WTC11 (cell line): ENCODE measurements at regions not wholly inside any gene's neighbourhood (a gene's known extent, or its start where the extent isn't known, plus 50 kb on each side); places are given as distances from the start of the nearest gene placed in this dataset.

Experiments used
- ATAC-seq: fragments of 200-7000 bp; cut with Tn5 transposase; 2 replicates; pipeline ENCODE4 v1.10.0; 2021; ENCODE audit warnings: mild to moderate bottlenecking, moderate library complexity
- CTCF ChIA-PET: fragments of 300-600 bp; sonication (Branson Sonifier 250); formaldehyde crosslinking; loops from one replicate; lab custom pipeline; 2021; ENCODE audit warnings: antibody characterized with exemption; lab: Charles Lee
- POLR2A ChIA-PET: fragments of 350-600 bp; sonication (Branson Sonifier 250); formaldehyde crosslinking; loops from one replicate; lab custom pipeline; 2021; ENCODE audit warnings: antibody characterized with exemption; lab: Charles Lee
- DNase-seq: peaks from one replicate; pipeline ENCODE4 v3.0.0; 2021; ENCODE audit warnings: low spot score
- H3K27ac Mint-ChIP-seq: 2 replicates; pipeline ENCODE4 v1.8.0; 2021; ENCODE audit warnings: mixed read lengths
- H3K27me3 Mint-ChIP-seq: 2 replicates; pipeline ENCODE4 v1.8.0; 2021; ENCODE audit warnings: low read depth, mild to moderate bottlenecking, moderate library complexity, mixed read lengths
- H3K36me3 Mint-ChIP-seq: 2 replicates; pipeline ENCODE4 v1.8.0; 2021; ENCODE audit warnings: mixed read lengths
- H3K4me1 Mint-ChIP-seq: 2 replicates; pipeline ENCODE4 v1.8.0; 2022; ENCODE audit warnings: mixed read lengths
- H3K4me3 Mint-ChIP-seq: 2 replicates; pipeline ENCODE4 v1.8.0; 2021; ENCODE audit warnings: mild to moderate bottlenecking, moderate library complexity, mixed read lengths
- H3K9me3 Mint-ChIP-seq: 2 replicates; pipeline ENCODE4 v1.8.0; 2021; ENCODE audit warnings: mixed read lengths
- ARID4B ChIP-seq: sonication (generic); formaldehyde crosslinking; IDR thresholded peaks from 2 replicates; pipeline ENCODE4 v1.8.0; 2023; ENCODE audit warnings: missing genetic modification reagents, mild to moderate bottlenecking, borderline replicate concordance
- ATF1 ChIP-seq: sonication (generic); formaldehyde crosslinking; IDR thresholded peaks from 2 replicates; pipeline ENCODE4 v1.8.1; 2023; ENCODE audit warnings: mild to moderate bottlenecking, moderate library complexity, missing genetic modification reagents
- GABPB1 ChIP-seq: sonication (generic); formaldehyde crosslinking; IDR thresholded peaks from 2 replicates; pipeline ENCODE4 v1.8.1; 2023; ENCODE audit warnings: mild to moderate bottlenecking, missing genetic modification reagents
- IRF1 ChIP-seq: sonication (generic); formaldehyde crosslinking; IDR thresholded peaks from 2 replicates; pipeline ENCODE4 v1.8.0; 2023; ENCODE audit warnings: missing genetic modification reagents
- JUN ChIP-seq: sonication (generic); formaldehyde crosslinking; IDR thresholded peaks from 2 replicates; pipeline ENCODE4 v1.8.0; 2023; ENCODE audit warnings: mild to moderate bottlenecking, missing genetic modification reagents
- MLX ChIP-seq: sonication (generic); formaldehyde crosslinking; IDR thresholded peaks from 2 replicates; pipeline ENCODE4 v1.8.1; 2023; ENCODE audit warnings: mild to moderate bottlenecking, missing genetic modification reagents, moderate library complexity
- OVOL2 ChIP-seq: fragments of 250-450 bp; sonication (Bioruptor Pico); IDR thresholded peaks from 2 replicates; pipeline ENCODE4 v1.9.0; 2021; ENCODE audit warnings: mild to moderate bottlenecking, borderline replicate concordance
- ZBTB21 ChIP-seq: sonication (generic); formaldehyde crosslinking; IDR thresholded peaks from 2 replicates; pipeline ENCODE4 v1.8.1; 2023; ENCODE audit warnings: mild to moderate bottlenecking, missing genetic modification reagents, borderline replicate concordance
- ZNF219 ChIP-seq: sonication (generic); formaldehyde crosslinking; IDR thresholded peaks from 2 replicates; pipeline ENCODE4 v1.8.0; 2023; ENCODE audit warnings: missing genetic modification reagents, mild to moderate bottlenecking, borderline replicate concordance
- ZNF263 ChIP-seq: sonication (generic); formaldehyde crosslinking; IDR thresholded peaks from 2 replicates; pipeline ENCODE4 v1.8.1; 2022; ENCODE audit warnings: low read depth, mild to moderate bottlenecking, moderate library complexity, missing genetic modification reagents
- ZNF423 ChIP-seq: fragments of 250-450 bp; sonication (Bioruptor Pico); IDR thresholded peaks from 2 replicates; pipeline ENCODE4 v2.1.2; 2022; ENCODE audit warnings: mild to moderate bottlenecking, moderate library complexity
- TF ChIP-seq, protein P1 (sequence below): sonication (generic); formaldehyde crosslinking; IDR thresholded peaks from 2 replicates; pipeline ENCODE4 v1.8.0; 2022; ENCODE audit warnings: missing genetic modification reagents
- TF ChIP-seq, protein P2 (sequence below): sonication (generic); formaldehyde crosslinking; IDR thresholded peaks from 2 replicates; pipeline ENCODE4 v1.8.0; 2023; ENCODE audit warnings: mild to moderate bottlenecking, missing genetic modification reagents

- ChIA-PET POLR2A (no interaction called here), CTCF (no interaction called here)
- Mint-ChIP-seq H3K9me3 (peaks cover 4% of the 10 kb centered on the region; the same call in 1 of the 2 replicates), H3K4me3 (no peak overlapping the region), H3K27me3 (no peaks in the 10 kb centered on the region), H3K36me3 (no peaks in the 10 kb centered on the region; the same call in 1 of the 2 replicates), H3K27ac (no peak overlapping the region), H3K4me1 (peaks cover 56% of the 10 kb centered on the region)
- TF ChIP-seq IRF1 (CRISPR knock-in tag) (no peak), ZNF219 (no peak), ARID4B (CRISPR knock-in tag) (no peak), JUN (CRISPR knock-in tag) (no peak), ZNF423 (no peak), OVOL2 (CRISPR knock-in tag) (no peak)
- TF ChIP-seq, protein P1, sequence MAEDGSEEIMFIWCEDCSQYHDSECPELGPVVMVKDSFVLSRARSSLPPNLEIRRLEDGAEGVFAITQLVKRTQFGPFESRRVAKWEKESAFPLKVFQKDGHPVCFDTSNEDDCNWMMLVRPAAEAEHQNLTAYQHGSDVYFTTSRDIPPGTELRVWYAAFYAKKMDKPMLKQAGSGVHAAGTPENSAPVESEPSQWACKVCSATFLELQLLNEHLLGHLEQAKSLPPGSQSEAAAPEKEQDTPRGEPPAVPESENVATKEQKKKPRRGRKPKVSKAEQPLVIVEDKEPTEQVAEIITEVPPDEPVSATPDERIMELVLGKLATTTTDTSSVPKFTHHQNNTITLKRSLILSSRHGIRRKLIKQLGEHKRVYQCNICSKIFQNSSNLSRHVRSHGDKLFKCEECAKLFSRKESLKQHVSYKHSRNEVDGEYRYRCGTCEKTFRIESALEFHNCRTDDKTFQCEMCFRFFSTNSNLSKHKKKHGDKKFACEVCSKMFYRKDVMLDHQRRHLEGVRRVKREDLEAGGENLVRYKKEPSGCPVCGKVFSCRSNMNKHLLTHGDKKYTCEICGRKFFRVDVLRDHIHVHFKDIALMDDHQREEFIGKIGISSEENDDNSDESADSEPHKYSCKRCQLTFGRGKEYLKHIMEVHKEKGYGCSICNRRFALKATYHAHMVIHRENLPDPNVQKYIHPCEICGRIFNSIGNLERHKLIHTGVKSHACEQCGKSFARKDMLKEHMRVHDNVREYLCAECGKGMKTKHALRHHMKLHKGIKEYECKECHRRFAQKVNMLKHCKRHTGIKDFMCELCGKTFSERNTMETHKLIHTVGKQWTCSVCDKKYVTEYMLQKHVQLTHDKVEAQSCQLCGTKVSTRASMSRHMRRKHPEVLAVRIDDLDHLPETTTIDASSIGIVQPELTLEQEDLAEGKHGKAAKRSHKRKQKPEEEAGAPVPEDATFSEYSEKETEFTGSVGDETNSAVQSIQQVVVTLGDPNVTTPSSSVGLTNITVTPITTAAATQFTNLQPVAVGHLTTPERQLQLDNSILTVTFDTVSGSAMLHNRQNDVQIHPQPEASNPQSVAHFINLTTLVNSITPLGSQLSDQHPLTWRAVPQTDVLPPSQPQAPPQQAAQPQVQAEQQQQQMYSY (CRISPR knock-in tag), result no peak
- no peak for DNase-seq
- ATAC-seq, result no peak
Measured at GRCh38 chr6:21868226-21868625, 274.7 kb downstream of the SOX4 start.

DNA sequence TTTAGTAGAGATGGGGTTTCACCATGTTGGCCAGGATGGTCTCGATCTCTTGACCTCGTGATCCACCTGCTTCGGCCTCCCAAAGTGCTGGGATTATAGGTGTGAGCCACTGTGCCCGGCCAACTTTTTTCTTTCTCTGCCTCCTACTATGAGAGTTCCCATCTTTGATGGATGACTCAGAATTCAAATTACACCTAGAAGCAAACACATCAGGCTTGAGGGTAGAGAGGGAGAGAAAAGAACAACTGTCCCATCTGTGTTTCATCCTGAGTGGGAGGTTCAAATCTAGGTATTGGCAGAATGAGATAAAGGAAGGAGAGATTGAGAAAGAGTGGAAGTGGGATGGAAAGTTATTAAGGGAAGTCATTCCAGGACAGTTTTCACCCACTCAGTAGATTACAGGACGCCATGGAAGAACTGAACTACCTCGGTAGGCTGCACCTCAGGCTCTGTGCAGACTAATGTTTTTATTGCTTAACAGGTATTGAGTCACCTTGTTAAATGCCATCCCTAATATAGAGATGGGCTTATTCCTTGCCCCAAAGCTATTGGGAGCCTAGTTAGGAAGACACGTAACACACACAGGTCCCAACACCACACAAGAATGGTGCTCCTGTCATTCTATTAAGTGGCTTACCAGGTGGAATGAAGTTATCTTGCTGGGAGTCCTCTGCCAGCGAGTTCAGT, 275.7 kb downstream of the SOX4 start:
- ATAC-seq (no peak), DNase-seq (no peak)
- TF ChIP-seq GABPB1 (CRISPR knock-in tag), result no peak
- TF ChIP-seq, protein P2, sequence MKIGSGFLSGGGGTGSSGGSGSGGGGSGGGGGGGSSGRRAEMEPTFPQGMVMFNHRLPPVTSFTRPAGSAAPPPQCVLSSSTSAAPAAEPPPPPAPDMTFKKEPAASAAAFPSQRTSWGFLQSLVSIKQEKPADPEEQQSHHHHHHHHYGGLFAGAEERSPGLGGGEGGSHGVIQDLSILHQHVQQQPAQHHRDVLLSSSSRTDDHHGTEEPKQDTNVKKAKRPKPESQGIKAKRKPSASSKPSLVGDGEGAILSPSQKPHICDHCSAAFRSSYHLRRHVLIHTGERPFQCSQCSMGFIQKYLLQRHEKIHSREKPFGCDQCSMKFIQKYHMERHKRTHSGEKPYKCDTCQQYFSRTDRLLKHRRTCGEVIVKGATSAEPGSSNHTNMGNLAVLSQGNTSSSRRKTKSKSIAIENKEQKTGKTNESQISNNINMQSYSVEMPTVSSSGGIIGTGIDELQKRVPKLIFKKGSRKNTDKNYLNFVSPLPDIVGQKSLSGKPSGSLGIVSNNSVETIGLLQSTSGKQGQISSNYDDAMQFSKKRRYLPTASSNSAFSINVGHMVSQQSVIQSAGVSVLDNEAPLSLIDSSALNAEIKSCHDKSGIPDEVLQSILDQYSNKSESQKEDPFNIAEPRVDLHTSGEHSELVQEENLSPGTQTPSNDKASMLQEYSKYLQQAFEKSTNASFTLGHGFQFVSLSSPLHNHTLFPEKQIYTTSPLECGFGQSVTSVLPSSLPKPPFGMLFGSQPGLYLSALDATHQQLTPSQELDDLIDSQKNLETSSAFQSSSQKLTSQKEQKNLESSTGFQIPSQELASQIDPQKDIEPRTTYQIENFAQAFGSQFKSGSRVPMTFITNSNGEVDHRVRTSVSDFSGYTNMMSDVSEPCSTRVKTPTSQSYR (CRISPR knock-in tag), result no peak
- TF ChIP-seq MLX, result no peak
- TF ChIP-seq ZBTB21, result no peak
- no peak for TF ChIP-seq JUN (CRISPR knock-in tag)
- no peak for TF ChIP-seq ATF1 (CRISPR knock-in tag)
- TF ChIP-seq ZNF263 (CRISPR knock-in tag), result no peak
- H3K27ac Mint-ChIP-seq, result peak overlapping the region; percentile 73
- ChIA-PET POLR2A (interaction anchor here (0.7 kb wide), 1 partner anchor 23 kb away, joined by 3 read pairs; no protein-coding TSS in a partner anchor), CTCF (interaction anchor here (0.7 kb wide), 1 partner anchor 1145 kb away, joined by 3 read pairs; no protein-coding TSS in a partner anchor)
- peaks cover 7% of the 10 kb centered on the region for H3K36me3 Mint-ChIP-seq
- H3K27me3 Mint-ChIP-seq, result no peaks in the 10 kb centered on the region
- H3K4me3 Mint-ChIP-seq, result no peak overlapping the region
- H3K4me1 Mint-ChIP-seq, result peaks cover 62% of the 10 kb centered on the region
- H3K9me3 Mint-ChIP-seq, result peaks cover 4% of the 10 kb centered on the region; the same call in 1 of the 2 replicates
